ENCODE measurements at regions not wholly inside any gene's neighbourhood (a gene's known extent, or its start where the extent isn't known, plus 50 kb on each side); places are given as distances from the start of the nearest gene placed in this dataset.

- no peaks in the 10 kb centered on the region for H3K4me1 ChIP-seq
- no peaks in the 10 kb centered on the region for H3K27me3 ChIP-seq
- H3K4me3 ChIP-seq: no peak overlapping the region
- TF ChIP-seq POLR2AphosphoS5 (IDR thresholded peaks at IDR 0.05): no peak
- no peak for TF ChIP-seq EP300 (IDR thresholded peaks at IDR 0.05)
- TF ChIP-seq POLR2A (IDR thresholded peaks at IDR 0.05): no peak
- TF ChIP-seq, protein P1, sequence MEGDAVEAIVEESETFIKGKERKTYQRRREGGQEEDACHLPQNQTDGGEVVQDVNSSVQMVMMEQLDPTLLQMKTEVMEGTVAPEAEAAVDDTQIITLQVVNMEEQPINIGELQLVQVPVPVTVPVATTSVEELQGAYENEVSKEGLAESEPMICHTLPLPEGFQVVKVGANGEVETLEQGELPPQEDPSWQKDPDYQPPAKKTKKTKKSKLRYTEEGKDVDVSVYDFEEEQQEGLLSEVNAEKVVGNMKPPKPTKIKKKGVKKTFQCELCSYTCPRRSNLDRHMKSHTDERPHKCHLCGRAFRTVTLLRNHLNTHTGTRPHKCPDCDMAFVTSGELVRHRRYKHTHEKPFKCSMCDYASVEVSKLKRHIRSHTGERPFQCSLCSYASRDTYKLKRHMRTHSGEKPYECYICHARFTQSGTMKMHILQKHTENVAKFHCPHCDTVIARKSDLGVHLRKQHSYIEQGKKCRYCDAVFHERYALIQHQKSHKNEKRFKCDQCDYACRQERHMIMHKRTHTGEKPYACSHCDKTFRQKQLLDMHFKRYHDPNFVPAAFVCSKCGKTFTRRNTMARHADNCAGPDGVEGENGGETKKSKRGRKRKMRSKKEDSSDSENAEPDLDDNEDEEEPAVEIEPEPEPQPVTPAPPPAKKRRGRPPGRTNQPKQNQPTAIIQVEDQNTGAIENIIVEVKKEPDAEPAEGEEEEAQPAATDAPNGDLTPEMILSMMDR (IDR thresholded peaks at IDR 0.05): no peak
- WGBS, 2 donors: 42 to 61% methylated on average over 2 of the region's 2 CpGs
- no peaks in the 10 kb centered on the region for H3K9me3 ChIP-seq
- DNase-seq: no peak
- H3K27ac ChIP-seq: no peak overlapping the region
- H3K36me3 ChIP-seq: no peaks in the 10 kb centered on the region
- intact Hi-C loops (cut with DNase I): no loop called here
Measured at GRCh38 chr4:83657336-83657735, 121.4 kb downstream of the GPAT3 start.

Small RNA genes lying in the stretch of these regions (small RNA-seq; reads per million reads assigned to genes)
- gene RNU6-774P: 0 reads per million in 3 donors
